Tibial nerve (tissue), 4 donors: ENCODE measurements at regions not wholly inside any gene's neighbourhood (a gene's known extent, or its start where the extent isn't known, plus 50 kb on each side); places are given as distances from the start of the nearest gene placed in this dataset.

ENCODE experiments used
- EP300 ChIP-seq, 2 donors: sonication (generic); formaldehyde crosslinking; IDR thresholded peaks; one replicate each; pipeline ENCODE4 v1.6.1; 2017; ENCODE audit warnings: antibody characterized with exemption in 2 of 2, mild to moderate bottlenecking in 1 of 2
- TF ChIP-seq, protein P1 (sequence below), 5 experiments: fragments of 200-600 bp in 3 of 5; fragments of 450-650 bp in 2 of 5; sonication (generic) in 3 of 5; IDR thresholded peaks; one replicate each; pipeline ENCODE4 v1.5.1; 2016 to 2019; ENCODE audit warnings: antibody characterized with exemption in 5 of 5, mild to moderate bottlenecking in 3 of 5, moderate library complexity in 2 of 5

GRCh38 chrX:4642114-4642513, 928.7 kb upstream of the PRKX start:
- TF ChIP-seq EP300 (IDR thresholded peaks at IDR 0.05): no peak
- TF ChIP-seq, protein P1, sequence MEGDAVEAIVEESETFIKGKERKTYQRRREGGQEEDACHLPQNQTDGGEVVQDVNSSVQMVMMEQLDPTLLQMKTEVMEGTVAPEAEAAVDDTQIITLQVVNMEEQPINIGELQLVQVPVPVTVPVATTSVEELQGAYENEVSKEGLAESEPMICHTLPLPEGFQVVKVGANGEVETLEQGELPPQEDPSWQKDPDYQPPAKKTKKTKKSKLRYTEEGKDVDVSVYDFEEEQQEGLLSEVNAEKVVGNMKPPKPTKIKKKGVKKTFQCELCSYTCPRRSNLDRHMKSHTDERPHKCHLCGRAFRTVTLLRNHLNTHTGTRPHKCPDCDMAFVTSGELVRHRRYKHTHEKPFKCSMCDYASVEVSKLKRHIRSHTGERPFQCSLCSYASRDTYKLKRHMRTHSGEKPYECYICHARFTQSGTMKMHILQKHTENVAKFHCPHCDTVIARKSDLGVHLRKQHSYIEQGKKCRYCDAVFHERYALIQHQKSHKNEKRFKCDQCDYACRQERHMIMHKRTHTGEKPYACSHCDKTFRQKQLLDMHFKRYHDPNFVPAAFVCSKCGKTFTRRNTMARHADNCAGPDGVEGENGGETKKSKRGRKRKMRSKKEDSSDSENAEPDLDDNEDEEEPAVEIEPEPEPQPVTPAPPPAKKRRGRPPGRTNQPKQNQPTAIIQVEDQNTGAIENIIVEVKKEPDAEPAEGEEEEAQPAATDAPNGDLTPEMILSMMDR (IDR thresholded peaks at IDR 0.05): no peak
